ENCODE measurements at regions not wholly inside any gene's neighbourhood (a gene's known extent, or its start where the extent isn't known, plus 50 kb on each side); places are given as distances from the start of the nearest gene placed in this dataset.

DNA sequence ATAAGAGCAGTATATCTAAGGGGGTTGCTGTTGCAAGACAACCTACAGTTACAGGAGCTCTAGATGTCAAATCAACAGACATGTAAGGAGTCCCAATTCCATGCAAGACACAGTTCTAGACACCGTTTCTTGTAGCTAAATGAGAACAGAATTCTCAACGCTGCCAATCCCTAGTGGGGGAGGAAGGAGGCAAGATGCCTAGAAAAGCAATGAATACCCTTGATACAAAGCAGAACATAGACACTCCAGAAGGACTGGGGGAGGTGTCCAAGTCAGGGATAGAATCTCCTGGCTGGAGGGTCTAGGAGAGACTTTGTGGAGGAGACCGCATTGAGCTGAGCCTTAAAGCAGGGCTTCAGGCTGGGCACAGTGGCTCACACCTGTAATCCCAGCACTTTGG lies 280.2 kb downstream of the BUD13 start:
- no peak for TF ChIP-seq EZH2 (IDR thresholded peaks at IDR 0.05; ENCODE audit: insufficient read depth, poor library complexity, severe bottlenecking)
- TF ChIP-seq EZH2phosphoT487 (IDR thresholded peaks at IDR 0.05; ENCODE audit: insufficient read depth, low read depth), result no peak

Data from GM23248 (cell line).